ENCODE measurements at regions not wholly inside any gene's neighbourhood (a gene's known extent, or its start where the extent isn't known, plus 50 kb on each side); places are given as distances from the start of the nearest gene placed in this dataset.

DNA sequence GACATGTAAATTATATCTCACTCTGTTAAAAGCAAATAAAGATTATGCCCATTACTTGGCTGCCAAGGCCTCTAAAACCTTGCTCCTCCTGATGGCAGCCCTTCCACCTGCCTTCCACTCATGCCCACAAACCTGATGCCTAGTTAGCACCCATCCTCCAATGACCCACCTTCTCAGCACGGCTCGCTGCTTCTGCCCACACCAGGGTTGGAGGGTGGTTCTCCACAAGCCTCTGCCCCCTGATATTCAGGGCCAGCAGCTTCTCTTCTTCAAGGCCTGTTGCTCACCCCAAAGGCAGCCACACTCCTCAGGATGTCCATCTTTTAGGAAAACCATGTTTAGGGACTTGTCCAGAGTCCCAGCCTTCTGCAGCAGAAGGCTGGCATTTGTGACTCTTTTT is 263.4 kb upstream of the TLE3 start:
- DNase-seq, result no peak

DNA sequence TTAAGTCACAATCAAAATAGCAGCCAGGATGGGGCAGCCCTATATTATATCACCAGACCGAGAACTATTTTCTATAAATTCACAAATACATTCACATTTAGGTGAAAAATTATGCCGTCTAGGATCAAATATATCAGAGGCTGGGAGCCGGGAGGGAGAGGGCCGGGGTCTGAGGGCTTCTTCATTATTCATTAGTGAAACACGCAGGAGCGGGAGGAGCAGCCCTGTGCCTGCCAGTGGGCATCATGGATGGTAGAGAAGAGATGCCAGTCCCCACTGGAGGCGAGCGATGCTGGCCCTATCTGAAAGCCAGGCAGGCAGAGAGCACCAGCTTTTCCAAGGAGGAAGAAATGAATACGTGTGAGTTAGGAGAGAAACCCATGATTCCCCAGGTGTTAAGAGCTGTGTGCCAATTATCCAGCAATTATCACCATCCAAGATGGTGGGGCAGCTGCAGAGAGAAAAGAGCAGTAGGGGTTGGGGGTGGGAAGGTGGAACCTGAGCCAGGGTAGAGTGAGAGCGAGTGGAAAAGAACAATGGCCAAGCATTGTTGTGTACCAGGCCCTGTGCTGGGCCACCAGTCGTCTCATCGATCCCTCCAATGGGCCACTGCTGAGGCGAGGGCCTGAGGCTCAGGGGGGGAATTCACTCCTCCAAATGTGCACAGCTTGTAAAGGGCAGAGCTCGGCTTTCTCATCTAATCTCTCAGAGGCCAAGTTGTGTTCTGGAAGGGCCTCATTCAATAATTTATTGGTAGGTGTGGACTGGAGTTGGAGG is 261.3 kb upstream of the TLE3 start:
- no peak for DNase-seq

GRCh38 chr15:70358011-70358819 is 260.5 kb upstream of the TLE3 start:
- DNase-seq, result no peak

DNA sequence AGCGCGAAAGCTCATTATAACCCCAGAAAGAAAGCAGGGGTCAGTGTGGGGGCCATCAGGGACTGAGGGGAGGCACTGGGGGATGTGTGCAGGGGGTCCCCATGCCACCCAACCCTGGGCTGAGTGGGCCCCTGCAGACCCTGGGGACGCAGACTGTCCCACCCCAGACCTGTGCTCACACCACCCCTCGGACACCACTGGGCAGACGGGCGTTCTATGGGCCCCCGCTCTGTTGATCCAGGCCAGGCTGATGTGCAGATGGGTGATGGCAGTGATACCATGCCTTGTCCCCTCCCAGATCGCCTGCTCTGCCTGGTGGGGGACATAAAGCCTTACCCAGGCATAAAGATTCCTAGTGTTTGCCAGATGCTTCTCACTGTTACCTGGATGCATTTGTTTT is 259.7 kb upstream of the TLE3 start:
- DNase-seq, result no peak

GRCh38 chr15:70356919-70357318 is 259.2 kb upstream of the TLE3 start:
- DNase-seq, result no peak

DNA sequence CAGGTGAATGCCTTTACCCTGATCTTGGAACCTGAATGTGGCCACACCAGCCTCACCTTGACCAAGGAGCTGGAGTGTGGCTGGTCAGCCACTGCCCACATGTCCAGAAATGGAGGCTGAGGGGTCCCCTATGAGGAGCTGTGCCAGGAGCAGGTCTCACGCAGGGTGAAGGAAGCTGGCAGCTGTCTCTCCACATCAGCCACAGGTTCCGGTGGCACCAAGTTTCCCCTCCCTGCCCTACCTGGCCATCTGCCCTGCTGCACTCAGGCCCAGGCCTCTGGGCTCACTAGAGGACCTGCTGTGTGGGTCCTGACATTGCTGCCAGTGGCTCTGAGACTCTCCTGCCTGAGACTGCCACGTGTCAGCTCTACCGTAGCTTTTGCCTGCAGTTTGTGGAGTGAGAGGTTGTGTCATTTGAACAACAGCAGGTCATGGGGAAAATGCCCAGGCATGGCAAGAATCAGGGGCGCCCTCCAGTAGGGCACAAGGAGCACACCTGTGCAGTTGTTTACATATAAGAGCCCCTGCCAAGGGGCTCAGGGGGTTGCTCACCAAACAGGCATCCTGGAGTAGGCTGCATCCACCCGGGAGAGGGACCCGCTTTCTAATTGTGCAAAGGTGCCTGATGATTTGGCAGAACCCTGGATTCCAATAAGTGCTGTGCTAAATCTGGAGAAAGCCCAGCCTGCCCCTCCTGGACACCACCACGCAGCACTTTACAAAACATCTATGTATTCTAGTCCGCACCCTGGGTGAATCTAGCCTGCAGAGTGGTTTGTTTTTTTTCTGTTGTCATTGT is 258.5 kb upstream of the TLE3 start:
- no peak for DNase-seq

GRCh38 chr15:70355275-70355795 is 257.6 kb upstream of the TLE3 start:
- no peak for DNase-seq

DNA sequence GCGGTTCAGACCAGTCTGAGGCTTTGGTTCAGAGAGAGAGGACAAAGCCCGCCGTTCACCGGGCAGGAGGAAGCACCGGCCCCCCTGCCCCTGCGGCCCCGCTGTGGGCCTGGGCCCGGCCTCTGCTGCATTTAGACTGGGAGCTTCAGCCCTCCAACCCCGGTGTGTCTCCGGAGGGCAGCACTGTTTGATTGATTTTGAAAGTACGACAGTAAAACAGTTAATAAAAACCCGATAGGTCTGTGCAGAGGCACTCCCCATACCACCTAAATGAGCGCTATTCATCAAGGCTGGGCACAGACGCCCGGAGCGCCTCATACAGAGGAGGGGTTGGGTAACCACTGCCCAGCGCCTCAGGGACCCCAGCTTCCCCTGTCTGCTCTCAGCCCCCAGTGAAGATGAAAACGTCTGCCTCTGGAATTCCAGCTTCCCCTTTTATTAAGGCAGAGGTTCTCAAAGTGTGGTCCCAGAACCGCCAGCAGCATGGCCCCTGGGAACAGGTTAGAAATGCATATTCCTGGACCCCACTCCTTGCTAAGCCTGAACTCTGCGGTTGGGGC is 256.7 kb upstream of the TLE3 start:
- DNase-seq, result no peak

DNA sequence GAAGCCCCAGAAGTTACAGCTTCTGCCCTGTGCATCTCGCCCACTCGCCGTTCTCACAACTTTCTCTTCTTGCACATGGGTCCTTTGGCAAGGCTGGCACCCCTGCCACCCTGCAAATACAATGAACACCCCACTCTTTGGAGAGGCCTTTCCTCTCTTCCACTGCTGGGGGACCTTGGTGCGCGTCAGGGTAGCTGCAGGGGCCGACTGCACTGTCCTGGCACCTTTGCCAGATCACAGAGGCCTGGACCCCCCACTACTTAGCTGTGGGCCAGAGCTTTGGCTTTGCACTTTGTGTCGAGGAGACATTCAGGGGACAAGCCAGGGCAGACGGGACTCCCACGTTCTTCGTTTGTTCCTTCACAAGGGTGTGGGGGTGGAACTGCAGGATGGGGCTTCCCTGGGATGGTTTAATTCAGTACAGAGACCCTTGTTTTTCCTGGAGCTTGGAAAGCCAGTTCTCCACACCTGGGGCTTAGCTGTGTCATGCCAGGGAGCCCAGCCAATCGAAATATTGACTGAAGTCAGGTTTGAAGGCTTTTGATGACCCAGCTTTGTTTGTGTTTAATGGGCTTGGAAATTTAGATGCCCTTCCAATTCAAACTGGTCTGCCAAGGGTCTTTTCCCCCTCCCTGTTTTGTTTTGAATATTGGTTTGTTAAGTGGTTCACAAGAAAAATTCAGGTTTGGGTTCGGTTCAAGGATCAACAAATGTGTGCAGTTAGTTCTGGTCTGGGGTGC is 256.1 kb upstream of the TLE3 start:
- no peak for DNase-seq

DNA sequence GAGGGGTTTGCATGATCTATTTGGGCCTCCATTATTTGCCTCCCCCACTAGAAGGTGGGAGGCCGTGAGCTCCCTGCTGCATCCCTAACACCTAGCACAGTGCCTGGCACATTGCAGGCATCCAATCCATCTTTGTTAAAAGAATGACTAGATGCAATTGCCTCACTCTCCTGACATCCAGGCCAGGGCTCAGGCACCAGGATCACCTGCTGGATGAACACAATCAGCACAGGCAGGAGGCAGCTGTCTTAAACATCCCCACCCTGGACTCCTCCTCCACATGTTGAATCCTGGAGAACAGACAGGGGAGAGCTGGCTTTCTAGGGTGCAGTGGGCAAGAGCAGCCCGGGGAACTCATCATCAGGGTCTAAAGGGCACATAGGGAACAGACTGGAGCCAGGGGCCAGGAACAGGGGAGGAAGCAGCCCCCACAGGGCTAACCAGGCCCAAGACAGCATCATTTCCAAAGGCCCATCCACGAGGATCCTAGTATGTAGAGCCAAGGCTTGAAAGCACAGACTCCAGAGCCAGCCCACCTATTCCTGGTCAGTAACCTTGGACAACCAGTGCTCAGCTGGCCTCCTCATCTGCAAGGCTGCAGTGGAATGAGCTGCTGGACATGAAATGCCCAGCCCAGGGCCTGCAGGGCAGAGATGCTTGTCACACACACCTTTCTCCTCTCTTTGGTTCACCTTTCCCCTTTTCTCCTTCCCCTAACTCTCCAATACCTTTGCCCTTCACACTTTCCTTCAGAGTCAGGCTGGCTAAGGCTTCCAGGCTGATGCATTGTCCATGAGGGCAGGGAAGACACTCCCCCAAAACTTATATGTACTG is 254.4 kb upstream of the TLE3 start:
- DNase-seq, result no peak

- no peak for DNase-seq
These were observed 253.7 kb upstream of the TLE3 start for GRCh38 chr15:70351391-70351790.

- DNase-seq, result no peak
These were observed 251.0 kb upstream of the TLE3 start for GRCh38 chr15:70348581-70349344.

- peak; percentile 86 for DNase-seq
These were observed 250.5 kb upstream of the TLE3 start for GRCh38 chr15:70348226-70348543.

- DNase-seq, result no peak
These were observed 249.9 kb upstream of the TLE3 start for GRCh38 chr15:70347321-70348225.

DNA sequence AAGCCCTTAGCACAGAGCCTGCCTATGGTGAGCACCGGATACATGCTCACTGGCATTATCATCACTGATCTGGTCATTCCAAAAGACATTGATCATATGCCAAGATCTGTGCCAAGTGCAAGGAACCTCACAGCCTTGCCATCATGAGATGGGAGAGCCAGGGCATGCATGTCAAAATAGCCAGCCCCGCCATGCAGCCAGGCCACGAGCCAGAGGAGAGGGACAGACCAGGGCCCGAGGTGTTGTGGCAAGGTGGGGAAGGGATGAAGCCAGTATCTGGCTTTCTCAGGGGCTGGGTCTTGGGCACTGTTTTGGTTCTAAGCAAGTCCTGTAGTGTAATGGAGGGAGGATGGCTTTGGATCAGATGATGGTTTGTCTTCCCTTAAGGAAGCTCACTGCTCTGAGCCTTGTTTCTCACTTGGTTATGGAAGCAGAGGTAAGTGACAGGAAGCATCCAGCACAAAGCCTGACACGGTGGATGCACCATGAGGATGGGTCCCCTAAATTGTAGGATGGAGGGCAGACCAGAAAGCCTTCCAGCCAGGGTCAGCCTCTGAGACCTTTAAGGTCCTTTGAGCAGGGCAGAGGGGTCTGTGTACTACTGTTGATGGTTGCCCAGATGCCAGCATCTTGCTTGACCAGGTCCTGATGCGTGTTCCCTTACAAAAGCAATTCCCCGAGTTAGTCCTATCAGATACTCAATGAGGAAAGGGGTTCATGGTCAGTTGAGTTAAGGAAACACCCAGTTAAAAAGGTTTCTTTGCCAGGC is 247.7 kb upstream of the TLE3 start:
- DNase-seq, result no peak

DNA sequence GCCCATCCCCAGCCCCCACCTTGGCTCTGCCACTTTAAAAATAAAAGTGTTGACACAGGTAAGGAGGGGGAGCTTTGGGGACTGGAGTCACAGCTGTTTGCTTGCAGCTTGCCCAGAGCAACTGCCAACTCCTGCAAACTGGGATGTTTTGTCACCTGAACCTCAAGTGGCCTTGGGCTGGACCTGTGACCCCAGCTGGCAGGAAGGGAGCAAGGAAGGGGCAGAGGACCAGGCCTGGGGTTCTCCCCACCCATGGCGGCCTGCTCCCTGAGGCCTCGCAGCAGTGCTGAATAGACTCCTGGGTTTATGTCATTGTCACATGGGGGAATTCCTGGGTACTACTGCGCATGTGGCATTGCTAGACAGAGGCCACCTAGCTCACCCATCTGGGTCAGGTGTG is 246.9 kb upstream of the TLE3 start:
- no peak for DNase-seq

GRCh38 chr15:70343961-70344621 is 246.4 kb upstream of the TLE3 start:
- DNase-seq, result no peak
